OCI-LY7 (cell line): ENCODE measurements at regions not wholly inside any gene's neighbourhood (a gene's known extent, or its start where the extent isn't known, plus 50 kb on each side); places are given as distances from the start of the nearest gene placed in this dataset.

ENCODE experiments used
- BruUV-seq: library from RNA; stranded (reverse); fragments of 400-500 nt; replicated peaks from 2 replicates; lab custom pipeline; 2021; lab: Mats Ljungman, UMichigan
- CTCF ChIA-PET: fragments of 300-600 bp; sonication (Branson Sonifier 250); formaldehyde crosslinking; loops from one replicate; lab custom pipeline; 2022; ENCODE audit warnings: antibody characterized with exemption; ENCODE audit not compliant: unreplicated experiment; lab: Charles Lee
- POLR2A ChIA-PET: fragments of 300-600 bp; sonication (Branson Sonifier 250); formaldehyde crosslinking; loops from one replicate; lab custom pipeline; 2022; ENCODE audit warnings: antibody characterized with exemption; lab: Charles Lee
- DNase-seq: peaks from one replicate; pipeline ENCODE4 v3.0.0-alpha.2; 2015; ENCODE audit warnings: low spot score
- H2AFZ ChIP-seq: fragments of 200-600 bp; sonication (generic), shearing (Covaris generic); 2 replicates; pipeline ENCODE4 v1.6.1; 2014; ENCODE audit warnings: mild to moderate bottlenecking, antibody characterized with exemption, low read length, moderate library complexity
- H3K27ac ChIP-seq: fragments of 200-600 bp; sonication (generic); 2 replicates; pipeline ENCODE4 v1.5.1; 2014; ENCODE audit warnings: mixed run types, low read depth, mild to moderate bottlenecking, moderate library complexity, low read length, inconsistent platforms; ENCODE audit not compliant: poor library complexity, severe bottlenecking
- H3K36me3 ChIP-seq: fragments of 200-600 bp; sonication (generic); 2 replicates; pipeline ENCODE4 v1.6.1; 2014; ENCODE audit warnings: mild to moderate bottlenecking, antibody characterized with exemption, low read length, moderate library complexity, mixed read lengths; ENCODE audit not compliant: insufficient read depth
- H3K4me1 ChIP-seq: fragments of 200-600 bp; sonication (generic); 2 replicates; pipeline ENCODE4 v1.5.1; 2014; ENCODE audit warnings: mild to moderate bottlenecking, low read length; ENCODE audit not compliant: insufficient read depth, poor library complexity, severe bottlenecking
- H3K4me2 ChIP-seq: fragments of 200-600 bp; sonication (generic); 2 replicates; pipeline ENCODE4 v1.6.1; 2014; ENCODE audit warnings: mild to moderate bottlenecking, low read length
- H3K4me3 ChIP-seq: fragments of 200-600 bp; sonication (generic); 2 replicates; pipeline ENCODE4 v1.5.1; 2014; ENCODE audit warnings: mild to moderate bottlenecking, low read depth, low read length; ENCODE audit not compliant: poor library complexity, severe bottlenecking
- H3K79me2 ChIP-seq: fragments of 200-600 bp; sonication (generic); 2 replicates; pipeline ENCODE4 v1.6.1; 2016; ENCODE audit warnings: low read depth, mild to moderate bottlenecking, low read length, moderate library complexity, mixed read lengths; ENCODE audit not compliant: insufficient read depth
- H3K9me2 ChIP-seq: fragments of 200-600 bp; sonication (generic); 2 replicates; pipeline ENCODE4 v1.6.1; 2016; ENCODE audit warnings: mild to moderate bottlenecking, low read length, mixed read lengths; ENCODE audit not compliant: insufficient read depth
- H3K9me3 ChIP-seq: fragments of 200-600 bp; sonication (generic); 2 replicates; pipeline ENCODE4 v1.6.1; 2014; ENCODE audit warnings: mild to moderate bottlenecking, mixed run types, low read length, mixed read lengths
- H4K20me1 ChIP-seq: fragments of 200-600 bp; sonication (generic); 2 replicates; pipeline ENCODE4 v1.6.1; 2014; ENCODE audit warnings: mild to moderate bottlenecking, antibody characterized with exemption, low read length, moderate library complexity, mixed read lengths; ENCODE audit not compliant: insufficient read depth
- EZH2phosphoT487 ChIP-seq: fragments of 200-600 bp; sonication (generic); IDR thresholded peaks from 2 replicates; pipeline ENCODE4 v1.6.1; 2018; ENCODE audit warnings: low read depth, borderline replicate concordance, mild to moderate bottlenecking, mixed run types, antibody characterized with exemption, low read length, moderate library complexity, mixed read lengths
- intact Hi-C: fragments of 100-400 bp; cut with micrococcal nuclease; formaldehyde crosslinking; loops from one replicate; pipeline ENCODE4 v1.10.0; 2022; ENCODE audit not compliant: unreplicated experiment
- TF ChIP-seq, protein P1 (sequence below): fragments of 200-600 bp; sonication (generic); conservative IDR thresholded peaks from 2 replicates; pipeline ENCODE4 v1.5.1; 2014; ENCODE audit warnings: mild to moderate bottlenecking, antibody characterized with exemption, low read length, moderate library complexity, mixed read lengths

DNA sequence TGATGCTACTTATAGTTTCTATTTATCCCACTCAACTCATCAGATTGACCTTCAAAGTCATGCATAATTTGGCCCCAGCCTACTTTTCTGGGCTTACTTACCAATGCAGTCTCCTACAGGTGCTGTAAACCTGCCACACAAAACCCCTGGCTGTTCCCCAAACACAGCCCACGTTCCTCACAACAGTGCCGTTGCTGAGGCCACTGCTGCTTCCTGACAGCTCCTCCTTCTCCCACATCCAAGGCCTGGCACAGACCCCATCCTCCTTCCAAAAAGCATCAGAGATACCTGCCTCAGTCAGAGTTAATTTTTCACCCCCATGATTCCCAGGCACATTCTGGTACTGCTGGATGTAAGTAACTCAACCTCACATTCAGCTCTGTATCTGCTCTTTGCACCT is 68.1 kb upstream of the SIMC1 start:
- no peaks in the 10 kb centered on the region for H3K9me2 ChIP-seq
- ChIA-PET POLR2A (no interaction called here), CTCF (no interaction called here)
- no peak overlapping the region for H3K4me3 ChIP-seq
- no peaks in the 10 kb centered on the region for H3K4me1 ChIP-seq
- no peaks in the 10 kb centered on the region for H4K20me1 ChIP-seq
- no peak overlapping the region for H2AFZ ChIP-seq
- no TSS peak for BruUV-seq
- no peak overlapping the region for H3K27ac ChIP-seq
- TF ChIP-seq EZH2phosphoT487, result no peak
- TF ChIP-seq, protein P1, sequence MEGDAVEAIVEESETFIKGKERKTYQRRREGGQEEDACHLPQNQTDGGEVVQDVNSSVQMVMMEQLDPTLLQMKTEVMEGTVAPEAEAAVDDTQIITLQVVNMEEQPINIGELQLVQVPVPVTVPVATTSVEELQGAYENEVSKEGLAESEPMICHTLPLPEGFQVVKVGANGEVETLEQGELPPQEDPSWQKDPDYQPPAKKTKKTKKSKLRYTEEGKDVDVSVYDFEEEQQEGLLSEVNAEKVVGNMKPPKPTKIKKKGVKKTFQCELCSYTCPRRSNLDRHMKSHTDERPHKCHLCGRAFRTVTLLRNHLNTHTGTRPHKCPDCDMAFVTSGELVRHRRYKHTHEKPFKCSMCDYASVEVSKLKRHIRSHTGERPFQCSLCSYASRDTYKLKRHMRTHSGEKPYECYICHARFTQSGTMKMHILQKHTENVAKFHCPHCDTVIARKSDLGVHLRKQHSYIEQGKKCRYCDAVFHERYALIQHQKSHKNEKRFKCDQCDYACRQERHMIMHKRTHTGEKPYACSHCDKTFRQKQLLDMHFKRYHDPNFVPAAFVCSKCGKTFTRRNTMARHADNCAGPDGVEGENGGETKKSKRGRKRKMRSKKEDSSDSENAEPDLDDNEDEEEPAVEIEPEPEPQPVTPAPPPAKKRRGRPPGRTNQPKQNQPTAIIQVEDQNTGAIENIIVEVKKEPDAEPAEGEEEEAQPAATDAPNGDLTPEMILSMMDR, result no peak
- H3K79me2 ChIP-seq, result no peaks in the 10 kb centered on the region
- H3K4me2 ChIP-seq, result no peak overlapping the region
- no peaks in the 10 kb centered on the region for H3K9me3 ChIP-seq
- no peak for DNase-seq
- no peaks in the 10 kb centered on the region for H3K36me3 ChIP-seq
- intact Hi-C loops, result no loop called here

DNA sequence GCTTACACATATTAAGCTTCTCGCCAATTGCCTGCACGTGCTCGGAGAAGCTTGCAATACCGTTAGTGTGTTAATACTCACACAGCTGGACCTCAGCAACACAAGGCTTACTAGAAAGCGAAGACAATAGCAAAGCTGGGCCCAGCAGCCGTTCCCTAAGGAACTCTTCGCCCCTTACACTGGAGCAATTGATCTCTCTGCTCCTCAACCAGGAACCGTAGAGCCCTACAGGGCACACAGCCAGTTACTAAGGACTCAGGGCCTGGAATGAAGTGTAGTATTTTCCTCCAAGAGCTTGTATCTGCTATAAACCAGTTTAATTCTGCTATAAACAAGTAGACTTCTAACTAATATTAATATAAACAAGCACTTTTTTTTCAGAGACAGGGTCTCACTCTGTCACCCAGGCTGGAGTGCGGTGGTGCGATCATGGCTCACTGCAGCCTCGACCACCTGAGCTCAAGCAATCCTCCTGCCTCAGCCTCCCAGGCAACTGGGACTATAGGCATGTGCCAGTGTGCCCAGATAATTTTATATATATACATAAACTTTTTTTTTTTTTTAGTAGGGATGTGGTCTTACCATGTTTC is 67.0 kb upstream of the SIMC1 start:
- no TSS peak for BruUV-seq
- no peaks in the 10 kb centered on the region for H3K9me2 ChIP-seq
- ChIA-PET POLR2A (interaction anchor here (0.6 kb wide), 1 partner anchor 436 kb away, joined by 4 read pairs; no protein-coding TSS in a partner anchor), CTCF (no interaction called here)
- DNase-seq, result no peak
- H2AFZ ChIP-seq, result no peak overlapping the region
- intact Hi-C loops, result no loop called here
- no peak overlapping the region for H3K4me2 ChIP-seq
- H3K9me3 ChIP-seq, result no peaks in the 10 kb centered on the region
- no peaks in the 10 kb centered on the region for H4K20me1 ChIP-seq
- no peaks in the 10 kb centered on the region for H3K4me1 ChIP-seq
- no peaks in the 10 kb centered on the region for H3K36me3 ChIP-seq
- TF ChIP-seq, protein P1, result no peak
- no peak for TF ChIP-seq EZH2phosphoT487
- H3K79me2 ChIP-seq, result no peaks in the 10 kb centered on the region
- H3K4me3 ChIP-seq, result no peak overlapping the region
- no peak overlapping the region for H3K27ac ChIP-seq

DNA sequence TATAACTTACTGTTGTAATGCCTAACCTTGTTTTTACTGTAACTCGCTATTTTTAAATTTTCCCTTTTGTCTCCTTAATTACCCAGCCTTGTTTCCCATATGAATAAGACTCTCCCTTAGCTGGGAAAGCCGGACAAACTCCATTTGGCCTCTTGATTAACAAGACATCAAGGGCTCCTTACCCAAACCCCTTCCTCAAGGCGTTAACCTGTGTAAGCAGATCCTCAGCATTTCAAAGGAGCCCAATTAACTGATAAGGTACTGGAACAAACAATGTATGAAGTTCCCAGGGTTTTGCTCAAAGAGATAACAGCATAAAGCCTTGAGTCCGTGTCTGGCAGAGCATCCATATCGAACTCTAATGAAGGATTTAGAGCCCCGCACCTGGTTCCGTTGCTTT is 66.0 kb upstream of the SIMC1 start:
- no peak for DNase-seq
- ChIA-PET CTCF (no interaction called here), POLR2A (interaction anchor here (0.7 kb wide), 1 partner anchor 1022 kb away, joined by 3 read pairs; no protein-coding TSS in a partner anchor)
- intact Hi-C loops, result no loop called here
- TF ChIP-seq, protein P1, result no peak
- no peak for TF ChIP-seq EZH2phosphoT487
- Histone ChIP-seq H3K9me2 (no peaks in the 10 kb centered on the region), H3K79me2 (no peaks in the 10 kb centered on the region), H4K20me1 (no peaks in the 10 kb centered on the region), H3K36me3 (no peaks in the 10 kb centered on the region), H3K4me3 (no peak overlapping the region), H2AFZ (no peak overlapping the region), H3K4me1 (no peaks in the 10 kb centered on the region), H3K9me3 (no peaks in the 10 kb centered on the region), H3K27ac (no peak overlapping the region), H3K4me2 (no peak overlapping the region)
- BruUV-seq, result no TSS peak
